ENCODE measurements at regions not wholly inside any gene's neighbourhood (a gene's known extent, or its start where the extent isn't known, plus 50 kb on each side); places are given as distances from the start of the nearest gene placed in this dataset.
"Not testable (repeated sequence)": the region's sequence is repeated elsewhere in the genome, so short reads cannot be mapped to it uniquely, and the experiment has no call there.

- TF ChIP-seq MYBL2 (CRISPR knock-in tag; IDR thresholded peaks at IDR 0.05) (no peak), E2F5 (CRISPR knock-in tag; IDR thresholded peaks at IDR 0.05) (no peak), KAT7 (CRISPR knock-in tag; IDR thresholded peaks at IDR 0.05; ENCODE audit: borderline replicate concordance) (no peak), MXD4 (CRISPR knock-in tag; IDR thresholded peaks at IDR 0.05; ENCODE audit: borderline replicate concordance) (no peak)
These were observed 85.6 kb upstream of the RPRML start (continued) for GRCh38 chr17:47064684-47065083.

GRCh38 chr17:47063475-47063874 is 84.4 kb upstream of the RPRML start:
- no peak for ATAC-seq

GRCh38 chr17:47062851-47063250 is 83.8 kb upstream of the RPRML start:
- peaks cover 32% of the 10 kb centered on the region for H3K4me1 Mint-ChIP-seq
- not testable (repeated sequence) for H3K9me3 Mint-ChIP-seq

More at GRCh38 chr17:47063475-47063874, 84.4 kb upstream of the RPRML start:
- H3K9me3 Mint-ChIP-seq: peaks cover 5% of the 10 kb centered on the region
- DNase-seq (ENCODE audit: low spot score): no peak
- H3K27me3 Mint-ChIP-seq (ENCODE audit: low read depth): no peaks in the 10 kb centered on the region
- peaks cover 14% of the 10 kb centered on the region for H3K36me3 Mint-ChIP-seq
- peaks cover 34% of the 10 kb centered on the region for H3K4me1 Mint-ChIP-seq
- no peak overlapping the region for H3K27ac Mint-ChIP-seq
- no peak for TF ChIP-seq MYBL2 (CRISPR knock-in tag; IDR thresholded peaks at IDR 0.05)
- no peak for TF ChIP-seq CDX4 (CRISPR knock-in tag; IDR thresholded peaks at IDR 0.05; ENCODE audit: borderline replicate concordance)
- TF ChIP-seq ZNF121 (CRISPR knock-in tag; IDR thresholded peaks at IDR 0.05): no peak
- no peak for TF ChIP-seq JAZF1 (CRISPR knock-in tag; IDR thresholded peaks at IDR 0.05)
- TF ChIP-seq RORB (CRISPR knock-in tag; IDR thresholded peaks at IDR 0.05): no peak
- TF ChIP-seq ZNF138 (CRISPR knock-in tag; conservative IDR thresholded peaks at IDR 0.05): no peak
- TF ChIP-seq NR1H2 (CRISPR knock-in tag; IDR thresholded peaks at IDR 0.05): no peak
- no peak for TF ChIP-seq CTCF (IDR thresholded peaks at IDR 0.05)
- TF ChIP-seq FOXK1 (CRISPR knock-in tag; IDR thresholded peaks at IDR 0.05): no peak
- ChIA-PET CTCF (no interaction called here), POLR2A (no interaction called here)
- H3K4me3 Mint-ChIP-seq: no peak overlapping the region

GRCh38 chr17:47060005-47060404 is 81.0 kb upstream of the RPRML start:
- not testable (repeated sequence) for H3K27ac Mint-ChIP-seq, H3K4me3 Mint-ChIP-seq

More at GRCh38 chr17:47062851-47063250, 83.8 kb upstream of the RPRML start:
- POLR2A ChIA-PET; H3K4me3 Mint-ChIP-seq; DNase-seq (ENCODE audit: low spot score); CTCF ChIA-PET; H3K27ac Mint-ChIP-seq; H3K27me3 Mint-ChIP-seq (ENCODE audit: low read depth); ATAC-seq: not testable (repeated sequence)
- peaks cover 14% of the 10 kb centered on the region for H3K36me3 Mint-ChIP-seq

GRCh38 chr17:47057830-47058229 is 78.8 kb upstream of the RPRML start:
- DNase-seq (ENCODE audit: low spot score) (no peak), ATAC-seq (no peak)
- CTCF ChIA-PET: no interaction called here
- Mint-ChIP-seq H3K27me3 (ENCODE audit: low read depth) (no peaks in the 10 kb centered on the region), H3K9me3 (peaks cover 9% of the 10 kb centered on the region; the same call in 1 of the 2 replicates), H3K4me1 (peaks cover 18% of the 10 kb centered on the region), H3K4me3 (no peak overlapping the region), H3K27ac (no peak overlapping the region; the same call in 1 of the 2 replicates), H3K36me3 (peaks cover 17% of the 10 kb centered on the region)
- POLR2A ChIA-PET: no interaction called here
- TF ChIP-seq GTF2I (CRISPR knock-in tag; conservative IDR thresholded peaks at IDR 0.05) (no peak), ETV6 (CRISPR knock-in tag; IDR thresholded peaks at IDR 0.05) (no peak), ZBTB21 (CRISPR knock-in tag; IDR thresholded peaks at IDR 0.05; ENCODE audit: borderline replicate concordance) (no peak), MLX (CRISPR knock-in tag; IDR thresholded peaks at IDR 0.05) (no peak), HMGA2 (CRISPR knock-in tag; IDR thresholded peaks at IDR 0.05) (no peak), ZNF671 (CRISPR knock-in tag; IDR thresholded peaks at IDR 0.05) (no peak), CTCF (IDR thresholded peaks at IDR 0.05) (no peak), EMX1 (CRISPR knock-in tag; IDR thresholded peaks at IDR 0.05) (no peak), ZNF317 (CRISPR knock-in tag; IDR thresholded peaks at IDR 0.05; ENCODE audit: borderline replicate concordance, low read depth) (no peak), TEAD1 (CRISPR knock-in tag; IDR thresholded peaks at IDR 0.05) (no peak), SP1 (CRISPR knock-in tag; conservative IDR thresholded peaks at IDR 0.05) (no peak), MYBL2 (CRISPR knock-in tag; IDR thresholded peaks at IDR 0.05) (no peak)

More at GRCh38 chr17:47060005-47060404, 81.0 kb upstream of the RPRML start:
- DNase-seq (ENCODE audit: low spot score); CTCF ChIA-PET; H3K27me3 Mint-ChIP-seq (ENCODE audit: low read depth); POLR2A ChIA-PET; ATAC-seq: not testable (repeated sequence)
- peaks cover 16% of the 10 kb centered on the region for H3K4me1 Mint-ChIP-seq
- peaks cover 13% of the 10 kb centered on the region for H3K9me3 Mint-ChIP-seq
- peaks cover 25% of the 10 kb centered on the region for H3K36me3 Mint-ChIP-seq

All from WTC11 (cell line).